ENCODE measurements at regions not wholly inside any gene's neighbourhood (a gene's known extent, or its start where the extent isn't known, plus 50 kb on each side); places are given as distances from the start of the nearest gene placed in this dataset.

DNA sequence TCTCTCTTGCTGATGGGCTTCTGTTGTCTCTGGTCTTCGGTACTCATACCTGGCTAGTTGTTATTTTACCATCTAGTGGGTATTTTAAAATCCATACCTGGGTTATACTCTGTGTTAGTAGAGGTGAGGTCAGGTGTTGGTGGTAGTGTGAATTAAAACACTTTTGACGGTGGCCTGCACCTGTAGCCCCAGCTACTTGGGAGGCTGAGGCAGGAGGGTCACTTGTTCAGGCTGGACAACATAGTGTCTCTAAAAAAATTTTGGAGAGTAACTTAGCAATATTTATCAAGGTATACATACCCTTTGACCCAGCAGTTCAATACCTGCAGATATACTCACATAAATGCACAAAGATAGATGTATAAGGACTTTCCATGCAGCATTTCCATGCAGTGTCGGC is 55.4 kb downstream of the GSX1 start:
- DNase-seq: no peak

DNA sequence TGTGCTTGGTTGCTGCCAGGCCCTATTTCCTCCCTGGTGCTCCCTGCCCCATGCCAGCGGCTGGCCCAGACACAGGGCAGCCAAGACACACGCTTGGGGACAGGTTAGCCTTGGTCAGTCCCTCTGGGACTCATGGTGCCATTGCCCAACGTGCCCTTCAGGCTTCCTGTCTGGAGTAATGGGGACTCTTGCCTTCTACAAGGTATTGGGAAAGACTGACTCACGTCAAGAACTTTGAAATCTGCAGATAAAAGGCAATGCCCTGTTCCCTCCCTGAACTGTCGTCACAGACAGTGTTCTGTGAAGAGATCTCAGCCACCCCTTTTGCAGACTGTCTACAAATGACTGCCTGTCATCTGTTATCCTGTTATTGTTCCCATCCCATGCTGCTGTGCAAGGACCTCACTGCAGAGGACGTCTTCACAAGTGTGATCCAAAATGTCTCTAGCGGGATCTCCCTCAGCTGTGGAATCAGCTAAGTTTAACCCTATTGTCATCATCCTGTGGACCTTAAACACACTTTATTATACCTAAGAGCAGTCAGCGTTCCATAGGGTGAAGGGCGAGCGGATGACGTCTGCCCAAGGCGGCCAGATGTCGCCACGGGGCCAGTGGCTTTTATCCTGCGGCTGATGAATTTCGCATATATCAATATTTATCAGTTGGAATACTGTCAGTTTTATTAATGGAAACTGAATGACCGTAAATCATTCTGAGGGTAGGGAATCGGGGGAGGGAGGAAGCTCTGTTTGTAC is 59.0 kb downstream of the GSX1 start:
- no peak for DNase-seq

DNA sequence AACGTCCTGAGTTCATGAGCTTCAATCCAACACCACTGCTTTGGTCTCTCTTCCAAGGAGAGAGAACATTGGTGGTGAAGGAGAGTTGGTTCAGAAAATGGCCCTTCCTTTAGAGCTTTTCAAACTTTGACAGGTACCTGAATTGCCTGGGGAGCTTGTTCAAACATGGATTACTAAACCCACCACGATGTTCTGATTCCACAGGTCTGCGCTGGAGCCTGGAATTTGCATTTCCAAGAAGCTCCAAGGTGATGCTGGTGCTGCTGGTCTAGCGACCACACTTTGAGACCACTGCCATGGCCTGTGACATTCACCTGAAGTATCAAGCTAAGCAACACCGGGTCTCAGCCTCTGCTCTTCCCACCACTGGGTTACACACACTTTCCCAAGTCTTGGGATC is 60.2 kb downstream of the GSX1 start:
- DNase-seq: no peak

DNA sequence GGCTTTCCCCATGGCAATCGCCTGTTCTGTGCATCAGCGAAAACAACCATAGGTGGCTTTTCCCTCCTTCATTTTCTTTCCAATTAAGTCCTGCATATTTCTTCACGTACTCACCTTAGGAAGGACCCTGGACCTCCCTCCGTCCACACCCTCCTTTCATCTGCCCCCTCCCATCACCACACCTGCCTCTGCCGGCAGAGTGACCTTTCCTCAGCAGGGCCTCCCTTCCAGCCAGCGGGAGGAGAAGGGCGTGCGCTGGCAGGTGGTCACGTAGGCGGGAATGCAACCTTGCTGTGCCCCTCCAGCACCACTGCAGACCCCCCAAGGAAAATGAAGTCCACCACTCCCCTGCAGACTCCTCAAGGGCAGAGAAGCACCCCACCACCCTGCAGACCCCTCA is 61.1 kb downstream of the GSX1 start:
- DNase-seq: no peak

DNA sequence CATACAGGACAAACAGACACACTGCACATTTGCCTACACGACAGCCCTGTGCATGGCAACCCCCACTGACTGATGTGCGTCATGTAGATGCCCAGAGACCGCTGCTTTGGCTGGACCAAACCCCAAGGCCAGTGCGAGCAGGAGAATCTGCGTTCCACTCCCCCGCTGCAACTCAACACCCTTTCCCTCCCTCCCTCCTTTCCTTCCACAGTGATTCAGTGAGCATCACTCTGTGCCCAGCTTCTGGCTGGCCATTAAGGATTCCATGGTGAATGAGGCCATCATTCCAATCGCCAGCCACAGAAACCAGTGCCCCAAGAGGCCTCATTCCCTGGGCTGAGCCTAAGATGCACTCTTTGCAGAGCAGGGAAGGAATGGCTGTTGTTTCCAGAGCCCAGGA is 61.6 kb downstream of the GSX1 start:
- DNase-seq: no peak

DNA sequence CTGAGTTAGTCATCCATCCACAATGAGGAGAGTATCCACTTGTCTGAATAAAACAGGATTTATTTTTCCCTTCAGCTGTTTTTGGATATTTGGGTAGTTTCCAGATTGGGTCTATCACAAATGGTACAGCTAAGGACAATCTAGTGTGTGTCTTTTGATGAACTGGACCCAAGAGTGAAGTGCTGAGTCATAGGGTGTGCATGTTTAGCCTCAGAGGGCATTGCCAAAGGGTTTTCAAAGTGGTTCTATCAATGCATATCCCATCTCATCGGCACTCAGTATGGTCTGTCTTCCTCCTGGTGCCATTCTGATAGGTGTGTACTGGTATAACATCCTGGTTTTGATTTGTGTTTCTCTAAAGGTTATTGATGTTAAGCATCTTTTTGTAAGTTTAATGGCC is 62.3 kb downstream of the GSX1 start:
- no peak for DNase-seq

DNA sequence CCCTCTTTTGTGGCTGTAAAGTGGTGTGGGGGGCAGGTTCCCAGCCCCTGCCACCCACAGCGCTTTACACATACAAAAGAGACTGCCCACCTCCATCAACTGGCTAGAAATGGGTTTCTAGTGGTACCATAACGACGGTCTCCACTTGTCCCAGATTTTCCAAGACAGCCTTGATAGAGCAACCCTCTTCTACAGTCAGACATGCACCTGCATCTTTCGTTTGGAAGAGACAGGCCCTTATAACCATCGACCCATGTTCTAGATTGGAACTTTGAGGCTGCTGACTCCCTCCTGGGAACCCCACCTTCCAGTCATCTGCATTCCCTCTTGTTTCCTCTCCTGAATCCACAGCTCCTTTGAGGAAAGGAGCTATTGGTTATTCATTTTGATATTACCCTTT is 63.1 kb downstream of the GSX1 start:
- no peak for DNase-seq

DNA sequence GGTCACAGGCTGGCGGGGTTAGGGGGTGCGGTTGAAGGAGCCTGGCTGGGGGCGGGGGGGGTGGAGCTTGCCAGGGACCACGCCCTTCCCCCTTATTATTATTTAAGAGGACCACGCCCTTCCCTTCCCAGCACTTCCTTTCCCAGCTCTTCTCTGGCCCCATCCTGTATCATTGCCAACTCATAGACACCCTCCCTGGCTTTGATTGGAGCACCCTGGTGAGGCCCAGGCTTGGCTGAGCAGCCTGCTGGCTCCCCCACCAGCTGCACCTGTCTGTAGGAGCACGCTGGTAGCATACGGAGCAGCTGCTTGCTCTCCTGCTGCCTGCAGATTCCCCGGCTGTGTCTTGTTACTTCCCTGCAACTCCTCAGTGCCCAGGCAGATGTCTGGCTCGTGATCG is 62.5 kb upstream of the PDX1 start:
- peak; percentile 22 for DNase-seq

DNA sequence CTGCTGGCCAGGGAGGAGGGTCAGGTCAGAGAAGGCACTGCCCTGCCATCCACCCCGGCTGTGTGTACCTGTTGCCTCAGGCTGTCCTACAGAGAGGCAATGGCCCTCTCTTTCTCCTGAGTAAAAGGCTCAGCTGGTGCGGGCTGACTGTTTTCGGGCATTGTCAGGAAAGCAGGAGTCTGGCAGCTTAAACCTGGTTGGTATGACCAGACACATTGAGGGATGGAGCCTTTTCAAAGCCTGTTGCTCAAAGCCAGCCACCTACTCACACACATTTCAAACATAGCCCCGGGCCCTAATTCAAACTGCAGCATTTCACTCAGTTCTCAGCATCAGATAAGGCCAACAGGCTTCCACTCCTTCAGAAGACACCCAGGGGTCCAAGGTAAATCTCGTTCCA is 61.8 kb upstream of the PDX1 start:
- DNase-seq: no peak

DNA sequence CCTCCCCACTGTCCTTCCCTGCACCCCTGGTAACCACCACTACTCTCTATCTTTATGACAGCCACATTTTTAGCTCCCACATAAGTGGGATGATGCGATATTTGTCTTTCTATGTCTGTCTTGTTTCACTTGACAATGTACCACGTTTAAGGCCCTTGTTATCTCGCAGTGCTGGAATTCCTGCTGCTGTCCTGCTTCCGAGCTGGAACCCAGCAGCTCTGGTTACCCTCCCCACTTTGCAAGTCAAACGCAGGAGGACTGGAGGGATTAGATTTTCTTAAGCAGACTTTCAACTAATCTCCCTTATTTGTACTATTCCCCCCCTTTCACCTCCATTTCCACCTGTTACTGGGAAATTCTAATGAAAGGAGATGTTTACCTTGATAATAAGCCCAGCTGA is 59.1 kb upstream of the PDX1 start:
- DNase-seq: no peak

DNA sequence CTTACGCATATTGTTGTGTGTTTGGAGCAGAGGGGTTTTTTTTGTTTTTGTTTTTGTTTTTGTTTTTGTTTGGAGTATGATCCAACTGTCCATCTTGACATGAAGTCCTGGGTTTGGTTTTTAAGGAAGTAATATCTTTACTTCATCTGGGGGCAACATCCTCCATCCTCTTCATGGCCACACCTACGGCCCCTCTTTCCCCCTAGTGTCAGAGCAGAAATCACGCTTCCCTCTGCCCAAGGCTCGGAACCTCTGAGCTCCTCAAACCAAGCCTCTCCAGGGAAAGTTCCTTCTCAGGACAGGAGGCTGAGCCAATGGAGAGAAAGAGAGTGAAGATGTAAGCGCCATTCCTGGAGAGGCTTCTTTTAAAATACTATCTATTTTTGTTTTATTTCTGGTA is 58.6 kb upstream of the PDX1 start:
- DNase-seq: no peak

DNA sequence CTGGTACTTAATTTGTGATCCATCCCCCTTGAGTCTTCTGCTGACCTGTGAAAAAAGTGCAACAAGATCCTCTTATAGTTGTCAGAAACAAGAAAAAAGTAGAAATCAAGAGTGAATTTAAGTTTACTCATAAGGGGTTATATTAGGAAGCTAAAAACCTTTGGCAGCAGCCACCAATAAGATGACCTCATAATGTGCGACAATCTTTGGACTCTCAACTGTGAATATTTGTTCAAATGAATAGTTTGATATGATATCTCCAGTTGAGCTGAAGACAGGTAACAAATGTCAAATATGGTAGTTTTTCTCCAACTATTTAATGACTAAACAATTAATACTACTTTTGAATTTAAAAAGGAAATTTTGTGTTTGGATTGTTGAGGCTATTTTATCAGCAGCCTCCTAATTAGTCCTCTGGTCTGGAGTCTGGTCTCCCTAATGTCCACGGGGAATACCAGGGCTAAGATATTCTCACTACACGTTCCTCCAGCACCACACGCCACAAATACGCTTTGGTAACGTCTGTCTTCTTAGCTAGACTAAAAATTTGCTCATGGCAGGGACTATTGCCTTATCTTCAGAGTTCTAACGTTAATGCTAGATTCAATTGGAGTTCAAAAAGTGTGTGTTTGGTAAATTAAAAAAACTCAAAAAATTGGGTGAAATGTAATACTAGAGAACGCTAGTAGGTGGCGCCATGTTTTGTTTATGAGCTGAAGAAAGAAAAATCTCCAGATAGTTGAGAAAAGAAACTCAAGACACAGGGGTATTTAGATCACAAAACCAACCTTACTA is 51.0 kb upstream of the PDX1 start:
- no peak for DNase-seq

DNA sequence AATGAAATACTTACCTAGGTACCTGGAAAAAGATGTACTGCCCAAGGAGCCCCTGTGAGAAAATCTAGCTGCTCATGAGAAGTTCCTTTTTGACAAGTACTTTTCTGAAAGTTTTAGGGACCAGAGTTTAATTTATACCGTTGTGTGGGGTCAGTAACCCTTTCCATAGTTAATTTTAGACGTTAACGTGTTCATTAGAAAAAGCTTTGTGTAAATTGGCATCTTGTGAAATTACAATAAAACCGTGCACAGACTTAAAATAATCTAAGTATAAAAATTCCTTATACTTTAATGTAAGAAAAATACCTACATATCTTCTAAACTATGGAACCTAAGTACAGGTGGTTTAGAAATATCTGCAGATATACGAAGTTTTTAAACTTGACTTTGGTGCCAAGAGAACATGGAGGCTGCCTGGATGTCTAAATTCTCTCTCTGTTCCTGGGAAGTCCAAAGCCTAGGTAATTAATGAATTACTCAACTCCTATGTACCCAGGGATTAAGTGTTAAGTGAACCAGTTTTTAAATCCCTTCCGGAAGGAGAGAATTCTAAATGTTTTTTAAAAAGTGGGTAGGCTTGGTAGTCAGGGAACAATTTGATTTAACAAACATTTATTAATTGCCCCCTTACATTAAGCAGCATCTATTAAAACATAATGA is 50.2 kb upstream of the PDX1 start:
- DNase-seq: no peak
